Panc1 (cell line): ENCODE measurements at regions not wholly inside any gene's neighbourhood (a gene's known extent, or its start where the extent isn't known, plus 50 kb on each side); places are given as distances from the start of the nearest gene placed in this dataset.

Experiments used
- ATAC-seq: fragments of 200-7000 bp; cut with Tn5 transposase; 2 replicates; pipeline ENCODE4 v1.9.1; 2020; ENCODE audit warnings: mild to moderate bottlenecking, moderate library complexity
- BruUV-seq: library from RNA; stranded (reverse); fragments of 400-500 nt; replicated peaks from 2 replicates; lab custom pipeline; 2021; lab: Mats Ljungman, UMichigan
- CTCF ChIA-PET: fragments of 300-600 bp; sonication (Branson Sonifier 250); formaldehyde crosslinking; loops from one replicate; lab custom pipeline; 2022; ENCODE audit warnings: antibody characterized with exemption; lab: Charles Lee
- POLR2A ChIA-PET: fragments of 300-600 bp; sonication (Branson Sonifier 250); formaldehyde crosslinking; loops from one replicate; lab custom pipeline; 2022; ENCODE audit warnings: antibody characterized with exemption; lab: Charles Lee
- DNase-seq: peaks from one replicate; pipeline ENCODE4 v3.0.0-alpha.2; 2010; ENCODE audit warnings: low read depth, low spot score
- H3K27ac ChIP-seq: 2 replicates; pipeline ENCODE4 v1.5.1; 2011; ENCODE audit warnings: mild to moderate bottlenecking, low read length, inconsistent platforms
- H3K27me3 ChIP-seq: fragments of 200-500 bp; sonication (Bioruptor generic); 2 replicates; pipeline ENCODE4 v1.6.0; 2014; ENCODE audit warnings: low read length, inconsistent platforms; ENCODE audit not compliant: control insufficient read depth, insufficient read depth
- H3K36me3 ChIP-seq: fragments of 200-500 bp; sonication (Bioruptor generic); 2 replicates; pipeline ENCODE4 v1.5.1; 2014; ENCODE audit warnings: inconsistent platforms, mild to moderate bottlenecking, low read length, moderate library complexity; ENCODE audit not compliant: control insufficient read depth, insufficient read depth
- H3K4me1 ChIP-seq: 2 replicates; pipeline ENCODE4 v1.5.1; 2011; ENCODE audit warnings: inconsistent platforms, mild to moderate bottlenecking, low read length, moderate library complexity; ENCODE audit not compliant: control insufficient read depth, insufficient read depth
- H3K4me3 ChIP-seq, 2 experiments: 2 replicates each; pipeline ENCODE4 v1.5.1; 2011 to 2012; ENCODE audit warnings: low read depth in 2 of 2, low read length in 2 of 2, mild to moderate bottlenecking in 2 of 2, inconsistent platforms in 1 of 2, moderate library complexity in 1 of 2
- H3K9me3 ChIP-seq: fragments of 200-500 bp; sonication (Bioruptor generic); 2 replicates; pipeline ENCODE4 v1.5.1; 2014; ENCODE audit warnings: low read depth, mild to moderate bottlenecking, inconsistent platforms, low read length, moderate library complexity; ENCODE audit not compliant: control insufficient read depth, insufficient read depth
- POLR2AphosphoS5 ChIP-seq: IDR thresholded peaks from 2 replicates; pipeline ENCODE4 v1.6.1; 2012; ENCODE audit warnings: mild to moderate bottlenecking, low read depth, low read length, moderate library complexity
- SIN3A ChIP-seq: IDR thresholded peaks from 2 replicates; pipeline ENCODE4 v1.6.1; 2012; ENCODE audit warnings: low read depth, mild to moderate bottlenecking, low read length, moderate library complexity, borderline replicate concordance; ENCODE audit not compliant: insufficient read depth
- TCF7L2 ChIP-seq: IDR thresholded peaks from 2 replicates; pipeline ENCODE4 v1.6.1; 2011; ENCODE audit warnings: mild to moderate bottlenecking, low read depth, low read length, inconsistent platforms
- in situ Hi-C: cut with HindIII; loops from 2 replicates; pipeline ENCODE4 v1.10.0; 2016; ENCODE audit warnings: low sequenced_read_pairs, low pct_unique_long_range_greater_than_20kb
- intact Hi-C: fragments of 100-400 bp; cut with micrococcal nuclease; formaldehyde crosslinking; loops from one replicate; pipeline ENCODE4 v1.10.0; 2022; ENCODE audit not compliant: unreplicated experiment
- TF ChIP-seq, protein P1 (sequence below): fragments of 450-650 bp; IDR thresholded peaks from 2 replicates; pipeline ENCODE4 v1.5.1; 2017; ENCODE audit warnings: mild to moderate bottlenecking
- TF ChIP-seq, protein P2 (sequence below), 2 experiments: IDR thresholded peaks; 2 replicates each; pipeline ENCODE4 v1.6.1; 2011 to 2012; ENCODE audit warnings: low read depth in 2 of 2, control low read depth in 1 of 2, low read length in 1 of 2, mild to moderate bottlenecking in 1 of 2, moderate library complexity in 1 of 2; ENCODE audit not compliant: insufficient read depth in 1 of 2

DNA sequence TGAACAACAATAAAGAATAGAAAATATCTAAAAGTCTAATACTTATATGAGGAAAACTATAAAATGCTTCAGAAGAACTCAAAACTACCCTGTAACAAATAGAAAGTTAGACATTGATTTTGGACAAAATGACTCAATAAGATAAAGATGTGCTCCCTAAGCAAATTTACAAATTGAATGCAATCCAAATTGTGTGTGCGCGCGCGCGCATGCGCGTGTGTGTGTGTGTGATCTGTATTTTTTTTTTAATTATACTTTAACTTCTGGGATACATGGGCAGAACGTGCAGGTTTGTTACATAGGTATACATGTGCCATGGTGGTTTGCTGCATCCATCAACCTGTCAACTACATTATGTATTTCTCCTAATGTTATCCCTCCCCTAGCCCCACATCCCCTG lies 320.8 kb upstream of the INTU start:
- no TSS peak for BruUV-seq
- POLR2A ChIA-PET, result no interaction called here
- ATAC-seq (no peak), DNase-seq (no peak)
- Histone ChIP-seq H3K36me3 (no peaks in the 10 kb centered on the region), H3K27me3 (no peaks in the 10 kb centered on the region), H3K4me3 (no peak overlapping the region), H3K4me1 (no peaks in the 10 kb centered on the region), H3K9me3 (no peaks in the 10 kb centered on the region), H3K27ac (no peak overlapping the region)
- CTCF ChIA-PET, result no interaction called here
- in situ Hi-C loops (no loop called here), intact Hi-C loops (no loop called here)
- TF ChIP-seq, protein P1, sequence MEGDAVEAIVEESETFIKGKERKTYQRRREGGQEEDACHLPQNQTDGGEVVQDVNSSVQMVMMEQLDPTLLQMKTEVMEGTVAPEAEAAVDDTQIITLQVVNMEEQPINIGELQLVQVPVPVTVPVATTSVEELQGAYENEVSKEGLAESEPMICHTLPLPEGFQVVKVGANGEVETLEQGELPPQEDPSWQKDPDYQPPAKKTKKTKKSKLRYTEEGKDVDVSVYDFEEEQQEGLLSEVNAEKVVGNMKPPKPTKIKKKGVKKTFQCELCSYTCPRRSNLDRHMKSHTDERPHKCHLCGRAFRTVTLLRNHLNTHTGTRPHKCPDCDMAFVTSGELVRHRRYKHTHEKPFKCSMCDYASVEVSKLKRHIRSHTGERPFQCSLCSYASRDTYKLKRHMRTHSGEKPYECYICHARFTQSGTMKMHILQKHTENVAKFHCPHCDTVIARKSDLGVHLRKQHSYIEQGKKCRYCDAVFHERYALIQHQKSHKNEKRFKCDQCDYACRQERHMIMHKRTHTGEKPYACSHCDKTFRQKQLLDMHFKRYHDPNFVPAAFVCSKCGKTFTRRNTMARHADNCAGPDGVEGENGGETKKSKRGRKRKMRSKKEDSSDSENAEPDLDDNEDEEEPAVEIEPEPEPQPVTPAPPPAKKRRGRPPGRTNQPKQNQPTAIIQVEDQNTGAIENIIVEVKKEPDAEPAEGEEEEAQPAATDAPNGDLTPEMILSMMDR, result no peak
- TF ChIP-seq, protein P2, sequence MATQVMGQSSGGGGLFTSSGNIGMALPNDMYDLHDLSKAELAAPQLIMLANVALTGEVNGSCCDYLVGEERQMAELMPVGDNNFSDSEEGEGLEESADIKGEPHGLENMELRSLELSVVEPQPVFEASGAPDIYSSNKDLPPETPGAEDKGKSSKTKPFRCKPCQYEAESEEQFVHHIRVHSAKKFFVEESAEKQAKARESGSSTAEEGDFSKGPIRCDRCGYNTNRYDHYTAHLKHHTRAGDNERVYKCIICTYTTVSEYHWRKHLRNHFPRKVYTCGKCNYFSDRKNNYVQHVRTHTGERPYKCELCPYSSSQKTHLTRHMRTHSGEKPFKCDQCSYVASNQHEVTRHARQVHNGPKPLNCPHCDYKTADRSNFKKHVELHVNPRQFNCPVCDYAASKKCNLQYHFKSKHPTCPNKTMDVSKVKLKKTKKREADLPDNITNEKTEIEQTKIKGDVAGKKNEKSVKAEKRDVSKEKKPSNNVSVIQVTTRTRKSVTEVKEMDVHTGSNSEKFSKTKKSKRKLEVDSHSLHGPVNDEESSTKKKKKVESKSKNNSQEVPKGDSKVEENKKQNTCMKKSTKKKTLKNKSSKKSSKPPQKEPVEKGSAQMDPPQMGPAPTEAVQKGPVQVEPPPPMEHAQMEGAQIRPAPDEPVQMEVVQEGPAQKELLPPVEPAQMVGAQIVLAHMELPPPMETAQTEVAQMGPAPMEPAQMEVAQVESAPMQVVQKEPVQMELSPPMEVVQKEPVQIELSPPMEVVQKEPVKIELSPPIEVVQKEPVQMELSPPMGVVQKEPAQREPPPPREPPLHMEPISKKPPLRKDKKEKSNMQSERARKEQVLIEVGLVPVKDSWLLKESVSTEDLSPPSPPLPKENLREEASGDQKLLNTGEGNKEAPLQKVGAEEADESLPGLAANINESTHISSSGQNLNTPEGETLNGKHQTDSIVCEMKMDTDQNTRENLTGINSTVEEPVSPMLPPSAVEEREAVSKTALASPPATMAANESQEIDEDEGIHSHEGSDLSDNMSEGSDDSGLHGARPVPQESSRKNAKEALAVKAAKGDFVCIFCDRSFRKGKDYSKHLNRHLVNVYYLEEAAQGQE (IDR thresholded peaks at IDR 0.05; ENCODE audit: insufficient read depth in 1 of 2, low read depth in 2 of 2, low read length in 1 of 2), result no peak
- TF ChIP-seq POLR2AphosphoS5 (no peak), SIN3A (no peak), TCF7L2 (no peak)

DNA sequence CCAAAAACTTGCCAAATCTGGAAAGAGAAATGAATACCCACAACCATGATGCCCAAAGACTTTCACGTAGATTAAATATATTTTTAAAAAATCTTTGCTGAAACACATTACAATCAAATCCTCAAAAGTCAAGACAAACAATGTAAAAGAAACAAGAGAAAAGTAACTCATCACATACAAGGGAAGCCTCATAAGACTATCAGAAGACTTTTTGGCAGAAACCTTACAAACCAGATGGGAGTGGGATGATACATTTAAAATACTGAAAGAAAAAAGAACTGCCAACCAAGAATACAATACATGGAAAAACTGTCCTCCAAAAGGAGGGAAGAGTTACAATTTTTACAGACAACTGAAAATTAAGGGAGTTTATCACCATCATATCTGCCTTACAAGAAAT lies 319.0 kb upstream of the INTU start:
- intact Hi-C loops (no loop called here), in situ Hi-C loops (no loop called here)
- Histone ChIP-seq H3K27me3 (no peaks in the 10 kb centered on the region), H3K4me1 (no peaks in the 10 kb centered on the region), H3K9me3 (no peaks in the 10 kb centered on the region), H3K4me3 (no peak overlapping the region), H3K36me3 (no peaks in the 10 kb centered on the region), H3K27ac (no peak overlapping the region)
- no peak for DNase-seq
- no peak for ATAC-seq
- no TSS peak for BruUV-seq
- ChIA-PET POLR2A (no interaction called here), CTCF (no interaction called here)
- TF ChIP-seq, protein P1, result no peak
- TF ChIP-seq, protein P2 (IDR thresholded peaks at IDR 0.05; ENCODE audit: insufficient read depth in 1 of 2, low read depth in 2 of 2, low read length in 1 of 2), result no peak
- TF ChIP-seq SIN3A (no peak), POLR2AphosphoS5 (no peak), TCF7L2 (no peak)
